ENCODE measurements at regions not wholly inside any gene's neighbourhood (a gene's known extent, or its start where the extent isn't known, plus 50 kb on each side); places are given as distances from the start of the nearest gene placed in this dataset.

- no peak for DNase-seq
Measured at GRCh38 chr18:45505497-45506206, 109.6 kb upstream of the SLC14A2 start.

GRCh38 chr18:45506951-45507350 is 108.3 kb upstream of the SLC14A2 start:
- no peak for DNase-seq

- no peak for DNase-seq
Measured at GRCh38 chr18:45509535-45509934, 105.7 kb upstream of the SLC14A2 start.

GRCh38 chr18:45510656-45511055 is 104.6 kb upstream of the SLC14A2 start:
- DNase-seq, result no peak

GRCh38 chr18:45512363-45512953 is 102.8 kb upstream of the SLC14A2 start:
- DNase-seq, result no peak

- no peak for DNase-seq
Measured at GRCh38 chr18:45517181-45517741, 98.0 kb upstream of the SLC14A2 start.

GRCh38 chr18:45518311-45519155 is 96.7 kb upstream of the SLC14A2 start:
- no peak for DNase-seq

- no peak for DNase-seq
Measured at GRCh38 chr18:45519411-45520280, 95.6 kb upstream of the SLC14A2 start.

- no peak for DNase-seq
Measured at GRCh38 chr18:45521136-45521535, 94.1 kb upstream of the SLC14A2 start.

- no peak for DNase-seq
Measured at GRCh38 chr18:45521777-45522176, 93.5 kb upstream of the SLC14A2 start.

GRCh38 chr18:45522371-45522770 is 92.9 kb upstream of the SLC14A2 start:
- DNase-seq, result no peak

- DNase-seq, result no peak
Measured at GRCh38 chr18:45525301-45525700, 90.0 kb upstream of the SLC14A2 start.

- DNase-seq, result no peak
Measured at GRCh38 chr18:45526114-45526841, 89.0 kb upstream of the SLC14A2 start.

GRCh38 chr18:45527891-45528290 is 87.4 kb upstream of the SLC14A2 start:
- no peak for DNase-seq

GRCh38 chr18:45528712-45529336 is 86.5 kb upstream of the SLC14A2 start:
- no peak for DNase-seq

GRCh38 chr18:45538444-45538843 is 76.8 kb upstream of the SLC14A2 start:
- peak; percentile 28 for DNase-seq

GRCh38 chr18:45539491-45539891 is 75.8 kb upstream of the SLC14A2 start:
- DNase-seq, result no peak

GRCh38 chr18:45540125-45540524 is 75.2 kb upstream of the SLC14A2 start:
- no peak for DNase-seq

GRCh38 chr18:45541421-45541820 is 73.9 kb upstream of the SLC14A2 start:
- DNase-seq, result no peak

- DNase-seq, result no peak
Measured at GRCh38 chr18:45542043-45542442, 73.2 kb upstream of the SLC14A2 start.

GRCh38 chr18:45547910-45548309 is 67.4 kb upstream of the SLC14A2 start:
- DNase-seq, result no peak

All from inflammatory macrophage treated with lipopolysaccharide for 4 hours (primary cell).